Stimulated activated CD8-positive, alpha-beta memory T cell treated with anti-CD3 and anti-CD28 coated beads, Interleukin-15, amount 100 ng/mL, for 1 hour (primary cell): ENCODE measurements at regions not wholly inside any gene's neighbourhood (a gene's known extent, or its start where the extent isn't known, plus 50 kb on each side); places are given as distances from the start of the nearest gene placed in this dataset.
A peak's percentile ranks its signal among the peaks of the same experiment; 100 is the strongest.

Experiments
- DNase-seq: peaks from one replicate; pipeline ENCODE4 v3.0.0-alpha.2; 2020; ENCODE audit warnings: low read depth

DNA sequence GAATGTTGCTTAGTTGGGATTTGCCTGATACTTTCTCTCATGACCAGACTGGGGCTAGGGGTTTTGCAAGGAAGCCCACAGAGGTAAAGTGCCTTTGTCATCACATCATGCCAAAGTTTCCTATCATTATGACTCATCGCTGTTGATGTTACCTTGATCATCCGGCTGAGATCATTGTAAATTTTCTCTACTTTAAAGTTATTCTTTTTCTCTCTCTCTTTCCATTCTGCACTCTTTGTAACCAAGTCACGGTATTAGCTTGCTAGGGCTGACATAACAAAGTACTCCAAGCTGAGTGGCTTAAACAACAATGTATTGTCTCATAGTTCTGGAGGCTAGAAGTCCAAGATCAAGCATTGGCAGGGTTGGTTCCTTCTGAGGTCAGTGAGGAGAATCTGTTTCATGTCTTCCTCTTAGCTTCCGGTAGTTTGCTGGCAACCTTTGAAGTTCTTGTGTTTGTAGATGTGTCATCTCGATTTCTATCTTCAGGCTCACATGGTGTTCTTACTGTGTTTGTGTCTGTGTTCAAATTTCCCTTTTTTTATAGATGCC is 113.0 kb downstream of the DTHD1 start:
- no peak for DNase-seq

DNA sequence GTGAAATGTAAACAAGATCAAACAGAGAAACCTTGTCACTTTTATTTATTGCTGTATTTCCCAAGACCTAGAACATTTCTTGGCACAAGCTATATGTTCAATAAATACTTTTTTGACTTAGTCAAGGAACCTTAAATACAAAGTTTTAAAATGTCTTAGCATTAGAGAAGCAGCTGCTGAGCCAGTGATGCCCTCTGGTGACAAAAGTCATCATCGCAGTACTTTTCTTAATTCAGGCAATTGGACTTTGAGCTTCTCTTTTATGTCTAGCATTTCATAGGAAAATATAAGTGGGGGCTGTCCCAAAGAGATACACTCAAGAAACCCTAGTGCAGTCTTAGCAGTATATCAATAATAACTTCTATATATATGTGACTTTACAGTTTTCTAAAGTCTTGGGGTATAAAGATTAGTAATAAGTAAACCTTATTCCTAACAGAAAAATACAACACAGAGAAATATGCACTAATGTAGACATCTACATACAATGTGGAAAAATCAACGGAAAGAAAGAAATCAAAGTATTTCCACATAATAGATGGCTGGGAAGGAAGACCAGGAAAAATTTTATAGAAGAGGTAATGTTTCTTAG is 118.4 kb downstream of the DTHD1 start:
- peak; percentile 30 for DNase-seq

DNA sequence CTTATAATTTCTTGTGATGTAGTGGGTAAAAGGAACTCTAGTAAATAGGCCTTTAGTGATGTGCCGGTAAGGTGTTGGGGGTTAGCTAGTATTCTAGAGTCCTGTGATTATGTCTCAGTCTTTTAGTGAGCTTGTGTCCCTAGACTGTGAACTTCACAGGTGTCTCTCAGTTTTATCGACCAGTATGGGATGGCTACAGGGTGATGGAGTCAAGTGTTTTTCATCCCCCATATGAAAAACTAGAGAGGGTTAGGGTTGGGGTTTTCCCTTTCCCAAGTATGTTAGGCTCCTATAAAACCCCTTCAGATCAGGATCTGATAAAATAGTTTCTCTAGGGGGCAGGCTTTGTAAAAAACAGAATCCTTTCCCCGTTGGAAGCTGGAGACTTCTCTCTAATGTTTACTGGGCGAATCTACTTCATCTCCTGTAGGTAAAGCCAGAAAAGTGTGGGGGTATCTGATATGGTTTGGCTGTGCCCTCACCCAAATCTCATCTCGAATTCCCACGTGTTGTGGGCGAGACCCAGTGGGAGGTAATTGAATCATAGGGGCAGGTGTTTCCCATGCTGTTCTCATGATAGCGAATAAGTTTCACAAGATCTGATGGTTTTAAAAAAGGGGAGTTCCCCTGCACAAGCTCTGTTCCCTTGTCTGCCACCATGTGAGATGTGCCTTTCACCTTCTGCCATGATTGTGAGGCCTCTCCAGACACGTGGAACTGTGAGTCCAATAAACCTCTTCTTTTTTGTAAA is 120.8 kb downstream of the DTHD1 start:
- no peak for DNase-seq

DNA sequence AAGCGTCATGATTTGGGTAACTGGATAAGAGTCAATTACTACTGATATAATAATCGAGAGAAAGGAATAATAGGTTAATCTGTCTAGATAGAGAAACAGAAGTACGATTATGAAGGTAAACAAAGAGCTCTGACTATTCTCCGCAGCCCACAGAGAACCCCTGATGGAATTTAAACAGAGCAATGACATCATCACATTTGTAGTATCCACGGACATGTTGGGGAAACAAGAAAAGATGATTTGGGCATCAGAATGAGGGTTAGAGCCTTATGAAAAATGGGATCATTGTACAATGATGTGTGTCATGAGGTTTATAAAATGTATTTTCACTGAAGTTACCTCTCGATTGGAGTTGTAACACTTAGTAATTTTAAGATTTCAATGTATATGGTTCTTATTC is 129.9 kb downstream of the DTHD1 start:
- DNase-seq, result no peak

DNA sequence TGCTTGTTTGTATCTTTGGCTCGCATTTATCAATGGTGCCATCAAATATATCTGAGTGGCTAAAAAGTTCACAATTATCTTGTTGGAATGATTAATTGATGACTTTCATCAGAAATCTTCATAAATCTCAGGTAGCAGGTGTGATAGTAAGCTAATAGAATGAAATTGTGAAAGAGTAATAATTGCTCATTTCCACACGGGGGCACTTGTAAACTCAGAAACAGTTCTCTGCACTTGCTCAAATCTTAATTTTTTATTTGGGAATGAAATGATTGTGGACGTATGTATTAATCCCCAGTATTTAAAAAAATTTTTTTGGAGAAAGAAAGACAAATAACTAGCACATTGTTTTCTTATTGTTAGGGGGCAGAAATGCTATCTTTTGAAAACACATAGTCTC is 132.8 kb downstream of the DTHD1 start:
- no peak for DNase-seq

DNA sequence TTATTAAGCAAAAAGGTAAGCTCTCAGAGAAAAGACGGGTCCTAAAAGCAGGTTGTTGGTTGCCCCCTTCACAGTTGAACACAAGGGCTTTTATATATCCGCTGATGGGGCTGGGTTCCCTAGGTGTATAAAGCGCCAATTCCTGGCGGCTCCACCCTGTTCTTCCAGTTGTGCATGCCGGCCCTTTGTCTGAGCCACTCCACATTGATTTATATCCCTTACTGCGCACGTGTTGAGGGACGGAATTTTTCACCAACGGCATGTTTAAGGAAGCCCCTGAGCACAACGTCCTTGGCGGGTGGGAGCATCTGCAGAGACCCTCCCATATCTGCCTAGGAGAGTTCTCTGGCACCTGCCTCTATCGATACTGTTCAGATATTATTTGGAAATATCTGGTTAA is 135.7 kb downstream of the DTHD1 start:
- no peak for DNase-seq

DNA sequence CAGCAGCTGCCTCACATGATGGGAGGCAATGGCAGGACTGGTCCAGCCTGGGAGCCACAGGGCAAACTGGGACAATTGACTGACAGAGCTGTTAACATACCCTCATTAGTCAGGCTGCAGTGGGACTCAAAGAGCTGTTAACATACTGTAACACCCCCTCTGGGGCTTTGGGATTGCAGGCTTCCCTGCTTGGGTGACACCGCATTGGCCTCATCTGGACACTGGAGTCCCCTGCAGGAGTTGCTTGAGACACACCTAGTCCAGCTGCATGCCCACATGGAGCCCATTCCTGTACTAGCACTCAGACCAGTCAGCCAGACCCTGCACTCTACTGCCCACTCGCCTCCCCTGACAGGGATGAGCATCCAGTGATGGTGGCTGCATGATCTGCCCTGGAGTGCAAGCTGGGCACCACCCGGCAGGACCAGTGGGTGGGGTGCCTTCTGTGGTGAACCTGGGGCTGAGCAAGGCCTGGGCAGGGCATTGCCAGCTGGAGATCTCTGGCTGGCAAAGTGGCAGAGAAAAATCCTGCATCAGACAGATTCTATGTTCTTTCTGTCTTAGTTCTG is 138.8 kb downstream of the DTHD1 start:
- DNase-seq, result no peak

DNA sequence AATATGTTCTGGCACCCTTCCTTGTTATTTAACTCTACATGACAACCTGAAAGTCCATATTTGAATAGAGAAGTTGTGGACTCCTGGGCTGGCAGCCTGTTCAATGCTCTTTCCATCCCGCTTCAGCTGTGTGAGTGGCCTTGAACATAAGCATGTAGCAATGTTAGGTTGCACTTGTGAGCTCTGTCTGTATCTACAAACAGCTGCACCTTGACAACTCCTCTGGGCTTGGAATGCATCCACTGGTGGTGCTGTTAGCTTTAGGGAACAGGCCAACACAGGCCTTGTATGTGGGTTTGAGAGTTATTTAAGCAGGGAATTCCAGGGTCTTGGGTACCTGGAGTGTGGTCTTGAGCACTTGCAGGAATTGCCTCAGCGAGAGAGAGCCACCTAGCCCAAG is 141.2 kb downstream of the DTHD1 start:
- DNase-seq, result no peak

DNA sequence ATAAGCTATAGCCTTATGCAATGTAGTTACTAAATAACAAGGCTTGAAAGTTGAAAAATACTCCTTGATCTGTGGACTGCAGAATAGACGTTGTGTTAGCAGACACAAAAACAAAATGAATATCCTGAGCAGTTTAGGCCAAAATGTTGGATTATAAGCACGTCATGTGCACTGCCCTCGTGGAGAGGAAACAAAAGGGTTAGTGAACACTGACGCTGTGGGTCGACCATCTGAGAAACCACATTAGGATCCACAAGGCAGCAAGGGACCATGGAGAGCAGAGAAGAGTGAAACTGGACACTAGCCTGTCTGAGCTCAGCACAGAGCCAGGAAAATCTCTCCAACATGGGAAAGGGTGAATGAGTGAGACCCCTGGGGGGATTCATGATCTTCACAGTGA is 145.3 kb downstream of the DTHD1 start:
- no peak for DNase-seq

DNA sequence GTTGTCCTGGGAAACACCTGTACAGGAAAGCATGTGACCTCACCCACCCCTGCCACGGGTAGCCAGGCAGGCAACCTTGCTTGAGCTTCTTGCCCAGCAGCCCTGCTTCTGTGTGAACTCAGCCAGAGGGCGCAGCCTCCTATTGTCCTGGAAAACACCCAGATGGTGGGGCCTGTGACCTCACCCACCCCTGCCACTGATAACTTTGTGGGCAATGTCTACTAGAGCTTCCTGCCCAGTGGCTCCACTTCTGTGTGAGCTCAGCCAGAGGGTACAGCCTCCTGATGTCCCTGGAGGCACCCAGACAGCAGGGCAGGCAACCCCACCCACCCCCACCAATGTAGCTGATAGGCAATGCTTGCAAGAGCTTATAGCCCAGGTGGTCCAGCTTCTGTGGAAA is 146.3 kb downstream of the DTHD1 start:
- no peak for DNase-seq

DNA sequence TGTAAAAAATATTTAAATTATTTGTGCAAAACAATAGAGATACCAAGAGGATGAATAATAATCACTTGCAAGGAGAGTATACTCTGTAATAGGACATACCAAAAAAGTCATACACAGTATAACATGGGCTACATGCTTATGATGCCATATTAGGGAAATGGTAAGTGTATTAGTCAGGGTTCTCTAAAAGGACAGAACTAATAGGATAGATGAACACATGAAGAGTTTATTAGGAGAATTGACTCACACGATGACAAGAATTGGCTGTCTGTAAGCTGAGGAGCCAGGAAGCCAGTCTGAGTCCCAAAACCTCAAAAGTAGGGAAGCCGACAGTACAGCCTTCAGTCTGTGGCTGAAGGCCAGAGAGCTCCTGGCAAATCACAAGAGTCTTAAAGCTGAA is 151.2 kb downstream of the DTHD1 start:
- no peak for DNase-seq

DNA sequence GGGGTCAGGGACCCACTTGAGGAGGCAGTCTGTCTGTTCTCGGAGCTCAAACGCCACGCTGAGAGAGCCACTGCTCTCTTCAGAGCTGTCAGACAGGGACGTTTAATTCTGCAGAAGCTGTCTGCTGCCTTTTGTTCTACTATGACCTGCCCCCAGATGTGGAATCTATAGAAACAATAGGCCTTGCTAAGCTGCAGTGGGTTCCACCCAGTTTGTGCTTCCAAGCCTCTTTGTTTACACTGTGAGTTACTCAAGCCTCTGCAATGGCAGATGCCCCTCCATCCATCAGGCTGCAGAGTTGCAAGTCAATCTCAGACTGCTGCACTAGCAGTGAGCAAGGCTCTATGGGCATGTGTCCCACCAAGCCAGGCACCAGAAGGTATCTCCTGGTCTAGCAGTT is 158.1 kb downstream of the DTHD1 start:
- no peak for DNase-seq

DNA sequence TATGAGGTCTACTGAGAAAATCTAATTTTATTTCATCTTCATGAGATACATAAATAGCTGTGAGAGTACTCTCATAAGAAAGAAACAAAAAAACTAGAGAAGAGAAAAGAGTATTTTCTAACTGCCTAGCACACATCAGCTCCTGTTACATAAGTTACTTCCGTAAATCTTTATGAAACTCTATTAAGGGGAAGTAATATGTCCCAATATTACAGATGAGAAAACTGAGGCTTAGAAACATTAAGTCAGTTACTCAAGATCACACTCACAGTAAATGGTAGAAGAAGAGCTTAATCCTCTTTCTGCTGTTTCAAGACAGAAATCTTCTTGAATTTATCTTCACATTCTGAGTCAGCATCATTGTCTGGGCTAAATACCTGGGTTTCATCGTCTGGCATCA is 164.1 kb downstream of the DTHD1 start:
- DNase-seq, result no peak

DNA sequence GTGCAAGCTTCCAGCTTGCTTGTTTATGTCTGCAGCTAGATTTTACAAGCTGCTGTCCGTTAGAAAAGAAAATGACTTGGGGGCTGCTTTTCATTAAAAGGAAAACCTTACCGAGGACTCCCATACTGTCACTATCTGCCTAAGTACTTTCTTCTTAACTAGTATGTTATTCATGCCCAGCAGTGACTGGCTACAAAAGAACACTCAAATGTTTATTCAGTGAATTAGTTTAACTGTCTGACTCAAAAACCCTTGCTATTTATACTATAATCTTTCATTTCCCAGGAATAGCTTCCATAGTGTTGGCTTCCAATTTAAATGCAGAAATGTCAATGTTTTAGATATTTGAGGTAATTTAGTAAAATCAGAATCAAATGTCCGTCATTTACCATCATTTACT is 164.9 kb downstream of the DTHD1 start:
- no peak for DNase-seq

DNA sequence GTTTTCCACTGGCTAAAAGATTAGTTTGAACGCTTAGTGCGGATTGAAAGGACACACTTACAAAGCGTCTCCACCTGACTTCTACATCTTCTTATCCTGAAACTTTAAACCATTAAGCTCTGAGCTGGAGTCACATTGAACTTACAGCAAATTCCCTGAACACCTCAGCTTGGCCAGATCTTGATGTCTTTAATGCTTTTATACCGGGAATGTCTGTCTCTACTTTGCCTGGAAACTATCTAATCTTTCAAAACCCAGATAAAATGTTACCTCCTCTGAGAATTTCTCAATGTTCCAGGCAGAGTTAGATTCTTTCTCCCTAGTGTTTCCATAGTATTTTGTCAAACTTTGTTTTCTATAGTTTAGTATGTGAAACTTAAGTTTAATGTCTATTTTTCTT is 179.9 kb downstream of the DTHD1 start:
- no peak for DNase-seq

DNA sequence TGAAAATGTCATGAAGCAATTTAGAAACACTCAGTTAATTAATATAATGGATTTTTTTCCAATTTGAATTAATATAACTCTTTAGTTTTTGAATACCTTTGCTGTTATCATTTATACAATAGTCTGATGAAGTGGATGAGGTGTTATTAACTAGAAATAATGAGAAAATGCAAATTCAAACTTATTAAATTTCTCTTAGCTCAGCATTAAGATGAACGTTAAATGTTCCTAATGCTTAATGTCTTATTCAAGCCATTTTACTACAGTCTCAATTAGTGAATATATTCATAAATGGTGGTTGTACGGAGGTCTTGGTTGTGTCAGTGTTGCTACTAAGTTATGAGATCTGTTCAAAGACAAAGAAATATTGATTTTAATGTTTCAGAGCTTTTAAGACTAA is 186.3 kb downstream of the DTHD1 start:
- no peak for DNase-seq

DNA sequence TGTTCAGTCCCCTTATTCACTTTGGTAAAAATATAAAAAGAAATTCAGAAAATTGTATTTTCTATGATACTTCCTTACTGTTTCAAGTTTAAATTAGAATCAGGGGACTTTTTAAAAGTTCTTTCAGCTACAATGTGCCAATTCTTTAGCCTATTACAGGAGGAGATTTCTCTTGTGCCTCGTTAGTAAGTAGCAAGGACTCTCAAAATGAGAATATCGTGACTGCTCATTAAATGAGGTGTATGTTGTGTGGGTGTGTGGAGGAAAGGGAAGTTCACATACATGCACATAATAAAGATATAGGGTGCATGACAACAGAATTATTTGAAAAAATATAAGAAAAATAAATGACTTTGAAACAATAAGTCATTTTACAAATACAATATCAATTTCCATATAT is 190.5 kb downstream of the DTHD1 start:
- no peak for DNase-seq

DNA sequence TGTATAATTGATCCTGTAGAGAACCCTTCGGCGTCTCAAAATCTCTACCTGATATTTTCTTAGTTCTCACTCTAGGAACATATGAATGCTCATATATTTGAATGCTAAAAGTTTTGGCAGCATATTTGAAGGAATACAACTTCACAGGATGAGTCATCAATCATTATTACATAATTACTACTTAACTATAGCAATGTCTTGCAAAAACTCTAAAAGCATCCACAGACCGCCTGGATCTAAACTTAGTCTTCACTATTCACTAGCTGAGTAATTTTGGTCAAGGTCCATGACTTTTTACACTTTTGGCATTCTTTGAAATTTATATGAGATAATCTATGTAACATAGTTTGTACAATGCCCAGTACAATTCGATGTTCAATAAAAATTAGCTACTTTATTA is 194.7 kb downstream of the DTHD1 start:
- DNase-seq, result no peak

DNA sequence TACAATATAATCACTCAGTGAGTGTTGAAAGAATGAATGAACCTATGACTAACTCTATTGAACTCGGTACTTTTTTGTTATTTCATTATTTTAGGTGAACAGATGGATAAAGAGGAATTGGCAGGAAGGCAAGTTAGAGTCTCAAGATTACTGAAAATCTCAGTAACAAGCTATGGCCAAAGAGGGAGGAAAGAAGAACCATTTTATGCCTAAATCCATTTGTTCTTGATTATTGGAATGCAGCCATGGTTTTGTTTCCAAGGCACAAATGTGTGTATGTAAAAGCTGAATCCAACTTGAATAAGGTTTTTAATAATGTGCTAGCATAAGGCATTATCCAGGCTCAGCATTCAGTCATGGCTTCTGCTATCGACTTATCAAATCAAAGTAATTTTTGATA is 196.4 kb downstream of the DTHD1 start:
- no peak for DNase-seq

DNA sequence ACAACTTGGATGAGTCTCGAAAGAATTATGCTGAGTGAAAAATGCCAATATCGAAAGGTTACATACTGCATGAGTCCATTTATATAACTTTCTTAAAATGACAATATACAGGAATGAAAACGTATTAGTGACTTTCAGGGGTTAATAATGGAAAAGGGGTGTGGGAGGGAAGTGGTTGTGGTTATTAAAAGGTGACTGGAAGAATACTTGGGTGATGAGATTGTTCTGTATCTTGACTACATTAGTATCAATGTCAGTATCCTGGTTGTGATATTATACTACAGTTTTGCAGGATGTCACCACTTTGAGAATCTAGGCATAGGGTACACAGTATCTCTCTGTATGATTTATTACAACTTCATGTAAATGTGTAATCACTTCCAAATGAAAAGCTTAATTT is 204.5 kb downstream of the DTHD1 start:
- DNase-seq, result no peak

DNA sequence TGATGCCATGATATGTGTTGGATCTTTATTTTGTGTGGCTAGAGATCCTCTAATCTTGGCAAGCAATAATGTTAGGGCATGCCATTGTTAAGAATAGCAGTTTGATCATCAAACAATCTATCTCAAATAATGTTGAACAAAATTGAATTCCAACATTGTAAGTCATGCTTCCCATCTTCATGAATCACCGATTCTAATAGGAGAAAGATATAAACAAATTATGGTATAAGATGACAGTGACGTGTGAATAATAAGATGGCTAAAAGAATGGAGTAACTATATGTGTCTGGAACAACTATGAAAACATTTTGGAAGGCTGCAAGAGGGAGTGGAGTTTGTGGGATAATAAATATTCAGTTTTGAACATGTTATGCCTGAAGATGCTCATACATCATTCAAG is 208.4 kb downstream of the DTHD1 start:
- DNase-seq, result no peak

DNA sequence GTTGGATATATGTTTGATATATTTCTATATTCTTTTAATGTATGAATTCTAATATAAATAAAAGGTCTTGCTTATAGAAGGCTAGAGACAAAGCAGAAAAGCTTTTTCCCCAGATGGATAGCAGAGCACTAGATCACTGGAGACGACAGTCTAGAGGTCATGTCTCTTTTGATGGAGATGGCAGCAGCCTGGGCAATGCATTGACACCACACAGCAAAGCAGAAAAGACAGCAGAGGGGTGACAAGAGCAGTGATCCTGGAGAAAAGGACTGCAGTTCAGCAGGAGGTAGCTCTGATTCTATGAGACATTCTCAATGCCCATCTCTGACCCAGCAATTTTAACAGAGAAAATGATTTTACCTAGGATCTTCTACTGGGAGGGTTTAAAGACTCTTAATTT is 210.6 kb downstream of the DTHD1 start:
- DNase-seq, result no peak

DNA sequence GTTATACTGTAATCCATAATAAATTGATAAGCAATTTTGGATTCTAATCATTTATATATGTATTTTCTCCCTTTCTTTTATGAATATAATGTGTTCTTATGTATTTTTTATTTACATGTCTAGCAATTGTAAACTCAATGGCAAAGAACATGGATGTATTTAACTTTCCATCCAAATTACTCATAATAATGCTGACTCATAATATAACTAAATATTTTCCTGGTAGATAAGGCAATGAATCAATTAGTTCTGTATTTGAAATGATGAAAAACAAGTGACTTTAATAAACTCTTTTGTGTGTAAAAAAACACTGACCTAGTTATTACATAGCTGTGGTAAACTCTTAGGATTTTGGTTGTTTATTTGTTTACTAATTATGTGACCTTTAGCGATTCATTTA is 211.2 kb downstream of the DTHD1 start:
- no peak for DNase-seq

DNA sequence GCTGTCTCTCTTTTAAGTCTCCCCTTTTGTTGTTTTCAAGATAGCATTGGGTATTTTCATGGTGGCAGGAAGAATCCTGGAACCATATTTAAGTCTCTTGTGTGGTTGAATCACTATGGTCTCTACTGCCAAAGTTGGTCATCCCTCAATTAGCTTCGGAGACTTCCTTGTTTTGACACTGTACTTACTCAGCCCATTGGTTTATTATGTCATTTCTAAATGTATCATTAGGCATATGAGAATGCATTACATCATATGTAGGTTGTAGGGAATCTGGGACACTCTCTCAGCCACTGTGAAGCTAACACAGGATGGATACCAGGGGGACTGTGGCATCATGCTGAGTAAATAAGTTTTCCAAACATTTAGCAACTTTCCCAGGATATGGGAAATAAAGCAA is 211.8 kb downstream of the DTHD1 start:
- no peak for DNase-seq
